ENCODE measurements at regions not wholly inside any gene's neighbourhood (a gene's known extent, or its start where the extent isn't known, plus 50 kb on each side); places are given as distances from the start of the nearest gene placed in this dataset.
"Not testable (repeated sequence)": the region's sequence is repeated elsewhere in the genome, so short reads cannot be mapped to it uniquely, and the experiment has no call there.

GRCh38 chr2:100741880-100742276, 78.1 kb upstream of the NPAS2 start:
- DNase-seq: no peak
- no peak for ATAC-seq

- peak; percentile 40 for ATAC-seq
- no peak for DNase-seq
Observed at GRCh38 chr2:100742277-100743254, 77.4 kb upstream of the NPAS2 start.

DNA sequence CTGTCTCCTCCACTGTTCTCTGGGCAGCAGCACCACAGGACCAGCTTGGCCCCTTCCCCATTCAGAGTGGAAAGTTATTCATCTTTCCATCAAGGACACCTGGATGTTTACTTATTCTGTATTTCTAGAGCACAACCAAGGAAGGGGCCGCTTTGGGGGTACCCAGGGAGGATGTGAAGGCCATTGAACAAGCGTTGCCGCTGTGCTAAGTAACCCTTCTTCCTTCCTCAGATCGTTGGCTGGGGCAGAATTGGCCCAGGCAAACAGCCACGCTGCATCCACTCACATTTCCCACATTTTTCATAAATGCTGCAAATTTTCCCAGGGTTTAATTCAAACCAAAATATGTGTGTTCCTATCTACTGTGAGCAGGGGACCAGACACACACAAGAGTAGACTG, 76.2 kb upstream of the NPAS2 start:
- ATAC-seq (no peak), DNase-seq (no peak)

GRCh38 chr2:100744184-100744583, 75.8 kb upstream of the NPAS2 start:
- DNase-seq (no peak), ATAC-seq (no peak)

GRCh38 chr2:100744589-100744988, 75.3 kb upstream of the NPAS2 start:
- ATAC-seq (no peak), DNase-seq (no peak)

GRCh38 chr2:100745604-100746003, 74.3 kb upstream of the NPAS2 start:
- DNase-seq (no peak), ATAC-seq (no peak)

- no peak for ATAC-seq
- DNase-seq: no peak
Observed at GRCh38 chr2:100747551-100747950, 72.4 kb upstream of the NPAS2 start.

GRCh38 chr2:100747996-100748615, 71.8 kb upstream of the NPAS2 start:
- ATAC-seq (no peak), DNase-seq (no peak)

GRCh38 chr2:100748673-100749072, 71.3 kb upstream of the NPAS2 start:
- DNase-seq: no peak

DNA sequence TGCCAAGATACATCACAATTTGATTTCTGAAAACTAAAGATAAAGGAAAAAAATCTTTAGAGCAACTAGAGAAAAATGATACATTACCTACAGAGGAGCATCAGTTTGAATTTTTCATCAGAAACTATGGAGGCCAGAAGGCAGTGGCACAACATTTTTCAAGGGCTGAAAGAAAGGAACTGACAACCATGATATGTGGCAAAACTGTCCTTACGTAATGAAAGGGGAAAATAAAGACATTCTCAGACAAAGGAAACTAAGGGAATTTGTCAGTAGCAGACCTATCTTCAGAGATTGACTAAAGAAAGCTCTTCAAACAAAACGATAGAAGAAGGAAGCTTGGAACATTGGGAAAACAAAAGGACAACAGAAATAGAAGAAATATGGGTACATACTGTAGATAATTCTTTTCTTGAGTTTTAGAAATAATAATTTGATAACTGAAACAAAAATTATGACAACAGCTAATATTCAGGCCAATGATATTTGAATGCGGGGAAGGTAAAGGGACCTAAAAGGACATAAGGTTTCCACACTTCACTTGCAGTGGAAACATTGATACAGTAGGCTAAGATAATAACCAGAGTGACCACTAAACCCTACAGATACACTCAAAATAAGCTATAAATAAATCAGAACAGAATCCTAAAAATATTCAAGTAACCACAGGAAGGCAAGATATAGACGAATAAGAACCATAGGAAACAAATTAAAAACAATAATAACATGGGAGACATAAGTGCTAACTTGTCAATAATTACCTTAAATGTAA, 70.0 kb upstream of the NPAS2 start:
- ATAC-seq (no peak), DNase-seq (no peak)

More at GRCh38 chr2:100748673-100749072, 71.3 kb upstream of the NPAS2 start:
- ATAC-seq: no peak

- ATAC-seq: peak; percentile 32
- DNase-seq: not testable (repeated sequence)
Observed at GRCh38 chr2:100751871-100752625, 67.9 kb upstream of the NPAS2 start.

DNA sequence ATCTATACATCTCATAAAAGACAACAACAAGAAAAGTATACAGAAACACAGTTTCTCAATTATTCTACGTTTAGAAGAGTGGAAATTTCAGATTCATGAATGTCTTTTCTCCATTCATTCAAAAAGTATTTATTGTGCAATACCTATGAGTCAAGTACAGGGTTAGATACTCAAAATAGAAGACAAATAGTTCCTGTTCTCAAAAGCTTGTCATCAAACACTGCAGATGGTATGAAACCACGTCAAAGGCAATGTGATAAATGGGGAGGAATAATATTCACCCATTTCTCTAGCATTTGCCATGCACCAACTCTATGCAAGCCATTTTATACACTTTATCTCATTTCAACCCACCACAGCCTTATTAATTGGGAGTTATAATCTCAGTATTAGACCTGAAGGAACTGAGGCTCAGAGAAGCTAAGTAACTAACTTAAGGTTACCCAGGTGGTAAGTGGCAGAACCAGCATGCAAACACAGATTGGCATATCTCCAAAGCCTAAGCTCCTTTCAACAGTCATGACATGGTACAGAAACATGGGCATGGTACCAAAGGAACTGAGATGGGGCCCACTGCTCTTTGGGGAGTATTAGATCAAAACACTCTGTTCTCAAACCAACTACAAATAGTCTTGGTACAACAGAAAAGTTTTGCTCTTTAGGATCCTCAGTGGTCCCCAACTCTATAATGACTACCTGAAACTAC, 67.2 kb upstream of the NPAS2 start:
- DNase-seq (no peak), ATAC-seq (no peak)

GRCh38 chr2:100753444-100753843, 66.5 kb upstream of the NPAS2 start:
- ATAC-seq (no peak), DNase-seq (no peak)

- DNase-seq (no peak), ATAC-seq (no peak)
Observed at GRCh38 chr2:100753881-100754280, 66.1 kb upstream of the NPAS2 start.

DNA sequence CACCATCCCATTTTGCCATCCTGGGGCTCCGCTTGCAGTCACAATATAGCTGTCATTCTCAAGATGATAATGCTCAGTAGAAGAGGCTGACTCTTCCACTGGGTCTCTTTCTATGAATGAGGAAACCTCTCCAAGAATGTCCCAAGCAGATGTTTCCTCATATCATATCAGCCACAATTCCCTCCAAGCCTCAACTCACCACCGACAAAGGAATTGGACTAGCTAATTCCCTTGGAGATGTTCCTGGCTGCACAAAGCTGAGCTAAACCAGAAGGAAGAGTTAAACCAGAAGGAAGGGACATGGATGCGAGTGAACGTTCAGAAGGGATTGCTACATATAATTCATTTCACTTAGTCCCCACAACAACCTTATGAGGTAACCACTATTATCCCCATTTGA, 65.0 kb upstream of the NPAS2 start:
- no peak for ATAC-seq
- no peak for DNase-seq

- DNase-seq: no peak
- no peak for ATAC-seq
Observed at GRCh38 chr2:100755441-100755840, 64.5 kb upstream of the NPAS2 start.

DNA sequence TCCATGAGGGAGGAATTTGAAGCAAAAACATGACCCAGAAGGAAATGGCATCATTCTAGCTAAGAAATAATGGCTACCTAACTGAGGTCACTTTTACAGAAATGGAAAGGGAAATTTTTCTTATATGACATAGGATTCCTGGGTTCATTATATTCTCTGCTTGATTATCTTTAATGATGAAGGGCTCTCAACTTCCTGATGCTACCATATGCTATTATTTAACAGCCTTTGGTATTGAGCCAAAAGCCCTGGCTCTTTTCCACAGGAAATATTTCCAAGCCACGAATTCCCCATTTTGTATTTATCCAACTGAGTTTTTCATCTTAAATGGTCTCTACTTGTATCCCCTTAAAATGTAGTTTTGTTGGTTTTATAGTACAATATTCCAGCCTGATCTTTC, 63.2 kb upstream of the NPAS2 start:
- DNase-seq: no peak
- ATAC-seq: no peak

DNA sequence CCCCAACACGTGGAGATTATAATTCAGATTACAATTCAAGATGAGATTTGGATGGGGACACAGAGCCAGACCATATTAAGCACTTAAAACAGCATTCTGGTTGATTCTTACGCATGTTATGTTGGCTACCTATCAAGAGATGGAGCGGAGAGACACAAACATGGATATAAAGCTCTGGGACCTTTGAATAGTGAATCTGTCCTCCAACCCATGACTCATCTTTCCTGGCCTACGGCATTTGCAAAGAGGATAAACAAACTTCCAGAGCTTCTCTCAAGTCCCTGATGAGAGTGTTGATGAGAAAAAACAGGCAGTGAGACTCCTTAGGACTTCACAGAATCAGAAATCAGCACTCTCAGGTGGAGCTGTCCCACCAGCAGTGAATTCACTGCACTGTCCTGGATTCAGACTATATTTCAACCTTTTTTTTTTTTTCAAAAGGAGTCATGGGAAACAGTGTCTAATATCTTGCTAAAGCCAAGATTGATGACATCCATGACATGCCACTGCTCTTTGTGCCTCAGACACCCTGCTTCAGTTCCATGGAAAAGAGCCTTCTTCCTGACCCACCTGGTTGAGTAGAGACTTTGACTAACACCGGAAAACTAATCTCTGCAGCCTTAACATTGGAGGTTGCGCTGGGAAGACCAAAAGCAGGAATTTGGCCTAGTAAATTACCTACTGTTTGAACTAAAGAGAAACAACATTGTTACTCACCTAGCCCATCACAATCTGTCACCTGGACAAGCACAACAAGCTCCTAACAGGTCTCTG, 62.1 kb upstream of the NPAS2 start:
- no peak for DNase-seq

DNA sequence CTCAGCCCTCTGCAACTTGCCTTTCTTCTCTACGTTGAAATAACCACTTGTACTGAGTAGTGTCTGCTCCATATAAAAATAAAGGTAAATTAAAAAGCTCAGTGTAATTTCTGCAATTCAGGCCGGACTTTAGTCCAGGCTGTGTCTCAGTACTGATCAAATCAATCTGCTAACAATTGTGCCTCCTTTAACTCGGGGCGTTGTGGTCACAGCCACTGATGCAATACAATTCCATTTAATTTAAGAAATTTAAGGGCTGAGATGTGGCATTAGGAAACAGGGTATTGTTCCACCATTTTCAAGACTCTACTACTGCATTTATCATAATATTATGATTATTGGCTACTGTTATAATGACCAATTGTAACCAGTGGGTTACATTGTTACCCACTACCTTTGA, 60.0 kb upstream of the NPAS2 start:
- ATAC-seq (no peak), DNase-seq (no peak)

More for the DNA sequence above, 62.1 kb upstream of the NPAS2 start:
- ATAC-seq: no peak

DNA sequence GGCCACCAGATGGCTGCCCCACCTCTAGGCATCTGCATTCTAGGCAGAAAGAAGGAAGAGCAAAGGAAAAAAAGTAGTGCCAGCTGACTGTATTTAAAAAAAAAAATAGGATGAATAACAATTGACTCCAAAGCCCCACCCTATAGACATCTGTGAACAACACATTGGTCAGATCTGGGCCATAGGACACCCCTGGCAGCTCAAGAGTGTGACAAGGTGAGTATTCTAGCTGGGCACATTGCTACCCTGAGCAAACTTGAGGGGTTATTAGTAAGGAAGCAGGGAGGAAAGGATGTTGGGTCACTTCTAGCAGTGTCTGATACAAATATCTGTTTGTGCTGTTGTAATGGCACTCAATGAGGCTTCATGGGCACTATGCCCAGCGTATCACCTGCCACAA, 58.6 kb upstream of the NPAS2 start:
- no peak for DNase-seq
- no peak for ATAC-seq

- DNase-seq: no peak
- ATAC-seq: no peak
Observed at GRCh38 chr2:100764430-100764829, 55.5 kb upstream of the NPAS2 start.
